CD4-positive, alpha-beta T cell (primary cell): ENCODE measurements at regions not wholly inside any gene's neighbourhood (a gene's known extent, or its start where the extent isn't known, plus 50 kb on each side); places are given as distances from the start of the nearest gene placed in this dataset.

Experiments used
- ATAC-seq: fragments of 200-7000 bp; cut with Tn5 transposase; one replicate; pipeline ENCODE4 v1.10.0; 2022; ENCODE audit warnings: mild to moderate bottlenecking; ENCODE audit not compliant: poor library complexity
- CTCF ChIA-PET: fragments of 350-600 bp; sonication (Branson Sonifier 250); formaldehyde crosslinking; loops from one replicate; lab custom pipeline; 2021; ENCODE audit warnings: antibody characterized with exemption, inconsistent platforms; lab: Charles Lee
- POLR2A ChIA-PET: fragments of 350-600 bp; sonication (Branson Sonifier 250); formaldehyde crosslinking; loops from one replicate; lab custom pipeline; 2021; ENCODE audit warnings: antibody characterized with exemption, inconsistent platforms; lab: Charles Lee
- DNase-seq, 14 experiments: peaks; one replicate each; pipeline ENCODE4 v3.0.0-alpha.2; 2013 to 2020; ENCODE audit warnings: mixed read lengths in 2 of 14
- H3K27ac ChIP-seq, 2 donors: one replicate each; pipeline versions ENCODE4 v1.5.1 to v1.7.0; 2013; ENCODE audit warnings: low read length in 2 of 2, low read depth in 1 of 2, mild to moderate bottlenecking in 1 of 2
- H3K27me3 ChIP-seq, 2 experiments: 1 replicate in 1 of 2; 2 replicates in 1 of 2; pipeline versions ENCODE4 v1.6.1 to v1.7.0; 2013; ENCODE audit warnings: low read length in 2 of 2, control low read depth in 1 of 2, mild to moderate bottlenecking in 1 of 2, moderate library complexity in 1 of 2; ENCODE audit not compliant: insufficient read depth in 2 of 2, control insufficient read depth in 1 of 2
- H3K36me3 ChIP-seq: one replicate; pipeline ENCODE4 v1.6.1; 2013; ENCODE audit warnings: low read length, control low read depth; ENCODE audit not compliant: insufficient read depth
- H3K4me1 ChIP-seq: one replicate; pipeline ENCODE4 v1.6.1; 2013; ENCODE audit warnings: low read length, control low read depth; ENCODE audit not compliant: insufficient read depth
- H3K4me3 ChIP-seq: one replicate; pipeline ENCODE4 v1.5.1; 2013; ENCODE audit warnings: mild to moderate bottlenecking, low read length, moderate library complexity
- H3K9me3 ChIP-seq, 2 experiments: 1 replicate in 1 of 2; 2 replicates in 1 of 2; pipeline versions ENCODE4 v1.6.1 to v1.7.0; 2013; ENCODE audit warnings: low read length in 2 of 2, mild to moderate bottlenecking in 2 of 2, control low read depth in 1 of 2, moderate library complexity in 1 of 2; ENCODE audit not compliant: control insufficient read depth in 1 of 2, insufficient read depth in 1 of 2
- H3K27ac Mint-ChIP-seq: one replicate; pipeline ENCODE4 v1.8.0; 2020; ENCODE audit warnings: mixed read lengths
- H3K27me3 Mint-ChIP-seq: one replicate; pipeline ENCODE4 v1.8.0; 2021; ENCODE audit warnings: mixed read lengths
- H3K36me3 Mint-ChIP-seq: one replicate; pipeline ENCODE4 v1.8.0; 2021; ENCODE audit warnings: low read depth, mixed read lengths
- H3K4me1 Mint-ChIP-seq: one replicate; pipeline ENCODE4 v1.8.0; 2021; ENCODE audit warnings: low read depth, mixed read lengths
- H3K4me3 Mint-ChIP-seq: one replicate; pipeline ENCODE4 v1.8.0; 2020; ENCODE audit warnings: mild to moderate bottlenecking, mixed read lengths
- H3K9me3 Mint-ChIP-seq: one replicate; pipeline ENCODE4 v1.8.0; 2020; ENCODE audit warnings: mixed read lengths
- intact Hi-C, 2 experiments: fragments of 100-400 bp; cut with DNase I in 1 of 2; cut with micrococcal nuclease in 1 of 2; formaldehyde crosslinking; loops; one replicate each; pipeline versions ENCODE4 v1.15.1 to v1.9.0; 2023 to 2025; cut with DNase I, micrococcal nuclease
- TF ChIP-seq, protein P1 (sequence below): fragments of 200-600 bp; IDR thresholded peaks from one replicate; pipeline ENCODE4 v1.8.0; 2022; ENCODE audit warnings: antibody characterized with exemption, mild to moderate bottlenecking

DNA sequence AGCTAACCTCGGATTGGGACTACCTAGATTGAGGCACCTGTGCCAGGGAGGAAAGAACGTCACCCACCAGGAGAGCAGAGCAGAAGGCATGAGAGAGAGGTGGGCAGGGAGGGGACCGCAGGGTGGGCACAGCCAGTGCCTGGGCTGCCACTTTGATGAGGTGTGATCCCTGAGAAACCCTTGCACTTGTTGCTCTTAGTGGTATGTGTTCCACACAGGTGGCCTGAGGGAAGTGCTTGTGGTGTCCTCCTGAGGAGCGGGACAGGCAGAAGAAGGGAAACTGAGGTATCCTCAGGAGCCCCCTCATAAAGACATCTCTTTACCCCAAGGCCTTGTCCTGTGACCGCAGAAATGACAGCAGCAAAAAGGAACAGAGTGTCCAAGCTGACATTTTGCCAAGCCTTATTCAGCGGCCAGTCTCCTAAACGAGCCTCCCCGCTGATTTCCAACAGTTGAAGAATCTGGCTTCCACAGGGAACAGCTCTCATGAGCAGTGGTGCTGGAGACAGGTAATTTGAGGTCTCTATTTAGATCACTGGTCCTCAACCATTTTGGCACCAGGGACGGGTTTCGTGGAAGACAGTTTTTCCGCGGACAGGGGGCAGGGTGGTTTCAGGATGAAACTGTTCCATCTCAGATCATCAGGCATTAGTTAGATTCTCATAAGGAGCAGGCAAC, 82.4 kb downstream of the FOXD1 start:
- ChIA-PET CTCF (no interaction called here), POLR2A (no interaction called here)
- no peaks in the 10 kb centered on the region for H3K36me3 Mint-ChIP-seq
- intact Hi-C loops, result no loop called here
- H3K4me1 ChIP-seq, result no peaks in the 10 kb centered on the region
- no peak overlapping the region for H3K27ac Mint-ChIP-seq
- H3K27me3 ChIP-seq, result peaks cover 7 to 24% of the 10 kb centered on the region in 2 experiments
- no peak for DNase-seq
- no peak for ATAC-seq
- TF ChIP-seq, protein P1, sequence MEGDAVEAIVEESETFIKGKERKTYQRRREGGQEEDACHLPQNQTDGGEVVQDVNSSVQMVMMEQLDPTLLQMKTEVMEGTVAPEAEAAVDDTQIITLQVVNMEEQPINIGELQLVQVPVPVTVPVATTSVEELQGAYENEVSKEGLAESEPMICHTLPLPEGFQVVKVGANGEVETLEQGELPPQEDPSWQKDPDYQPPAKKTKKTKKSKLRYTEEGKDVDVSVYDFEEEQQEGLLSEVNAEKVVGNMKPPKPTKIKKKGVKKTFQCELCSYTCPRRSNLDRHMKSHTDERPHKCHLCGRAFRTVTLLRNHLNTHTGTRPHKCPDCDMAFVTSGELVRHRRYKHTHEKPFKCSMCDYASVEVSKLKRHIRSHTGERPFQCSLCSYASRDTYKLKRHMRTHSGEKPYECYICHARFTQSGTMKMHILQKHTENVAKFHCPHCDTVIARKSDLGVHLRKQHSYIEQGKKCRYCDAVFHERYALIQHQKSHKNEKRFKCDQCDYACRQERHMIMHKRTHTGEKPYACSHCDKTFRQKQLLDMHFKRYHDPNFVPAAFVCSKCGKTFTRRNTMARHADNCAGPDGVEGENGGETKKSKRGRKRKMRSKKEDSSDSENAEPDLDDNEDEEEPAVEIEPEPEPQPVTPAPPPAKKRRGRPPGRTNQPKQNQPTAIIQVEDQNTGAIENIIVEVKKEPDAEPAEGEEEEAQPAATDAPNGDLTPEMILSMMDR, result no peak
- no peaks in the 10 kb centered on the region for H3K9me3 ChIP-seq
- H3K27ac ChIP-seq, result no peak overlapping the region
- no peaks in the 10 kb centered on the region for H3K9me3 Mint-ChIP-seq
- no peak overlapping the region for H3K4me3 Mint-ChIP-seq
- peaks cover 58% of the 10 kb centered on the region for H3K27me3 Mint-ChIP-seq
- H3K36me3 ChIP-seq, result no peaks in the 10 kb centered on the region
- H3K4me3 ChIP-seq, result no peak overlapping the region
- H3K4me1 Mint-ChIP-seq, result no peaks in the 10 kb centered on the region

DNA sequence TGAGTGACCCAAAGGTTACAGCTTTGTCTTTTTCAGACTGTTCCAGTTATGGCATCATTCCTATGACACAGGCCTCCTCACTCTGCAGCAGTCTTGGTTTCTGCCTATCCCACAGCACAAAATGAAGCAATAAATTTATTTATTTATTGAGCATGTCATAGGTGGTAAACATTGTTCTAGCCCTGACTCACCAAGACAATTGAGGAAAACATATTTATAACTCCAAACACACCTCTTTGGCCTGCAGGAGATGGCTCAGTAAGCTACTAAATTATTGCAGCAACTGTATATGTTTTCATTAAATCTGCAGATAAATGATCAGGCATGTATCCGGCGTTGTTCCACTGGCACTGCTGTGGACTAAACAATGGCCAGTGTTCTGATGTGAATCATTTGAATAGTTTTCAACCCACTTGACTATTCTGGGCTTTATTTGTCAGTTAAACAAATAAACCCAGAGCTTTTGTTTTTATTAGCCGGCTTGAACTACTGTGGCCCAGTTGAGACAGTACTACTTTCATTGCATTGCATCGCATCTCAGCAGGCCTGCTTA, 83.2 kb downstream of the FOXD1 start:
- Mint-ChIP-seq H3K27ac (no peak overlapping the region), H3K4me3 (no peak overlapping the region), H3K9me3 (no peaks in the 10 kb centered on the region), H3K27me3 (peaks cover 51% of the 10 kb centered on the region), H3K36me3 (no peaks in the 10 kb centered on the region), H3K4me1 (no peaks in the 10 kb centered on the region)
- Histone ChIP-seq H3K4me3 (no peak overlapping the region), H3K4me1 (no peaks in the 10 kb centered on the region), H3K36me3 (no peaks in the 10 kb centered on the region), H3K27me3 (peaks cover 4 to 19% of the 10 kb centered on the region in 2 experiments), H3K9me3 (no peaks in the 10 kb centered on the region), H3K27ac (no peak overlapping the region)
- ATAC-seq (no peak), DNase-seq (no peak)
- intact Hi-C loops, result no loop called here
- ChIA-PET CTCF (no interaction called here), POLR2A (no interaction called here)
- TF ChIP-seq, protein P1, result no peak

DNA sequence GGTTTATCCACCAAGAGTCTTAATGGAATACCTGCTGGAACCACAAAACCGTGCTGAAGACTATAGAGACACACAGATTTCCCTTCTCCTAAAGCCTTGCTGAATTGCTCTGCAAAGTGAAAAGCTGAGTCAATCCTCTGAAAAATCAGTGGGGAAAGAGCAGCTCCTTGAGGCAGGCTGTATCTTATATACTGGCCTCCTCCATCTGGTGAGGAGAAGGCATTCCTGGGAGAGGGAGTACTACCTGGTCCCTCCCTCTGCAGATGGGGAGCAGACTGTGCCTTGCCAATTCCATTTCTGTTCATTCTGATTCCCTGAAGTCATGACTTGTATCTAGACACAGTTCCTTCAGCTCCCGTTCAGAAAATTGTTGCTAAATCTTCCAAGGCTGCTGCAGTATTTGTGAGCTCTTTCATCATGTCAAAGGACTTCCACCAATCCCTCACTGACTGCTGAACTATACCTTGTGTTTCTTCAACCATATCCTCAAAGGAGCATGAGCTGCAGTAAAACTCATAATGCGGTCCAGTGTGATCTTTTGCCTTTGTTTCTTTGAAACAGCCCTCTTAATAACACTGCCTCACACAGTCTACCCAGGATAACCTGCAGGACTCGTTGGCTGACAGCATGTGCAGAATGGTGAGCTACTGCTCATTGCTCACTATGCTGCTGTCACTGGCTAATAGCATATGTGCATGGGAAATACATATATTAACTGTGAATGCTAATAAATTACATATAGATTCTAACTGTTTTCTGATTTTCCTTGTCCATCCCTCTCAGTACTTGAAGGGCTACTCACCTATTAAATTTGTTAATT, 84.5 kb downstream of the FOXD1 start:
- no peak for DNase-seq

More for the DNA sequence above, 84.5 kb downstream of the FOXD1 start:
- Mint-ChIP-seq H3K36me3 (no peaks in the 10 kb centered on the region), H3K4me1 (no peaks in the 10 kb centered on the region), H3K27ac (no peak overlapping the region), H3K4me3 (no peak overlapping the region), H3K27me3 (peaks cover 51% of the 10 kb centered on the region), H3K9me3 (no peaks in the 10 kb centered on the region)
- H3K27me3 ChIP-seq, result peaks cover 0 to 12% of the 10 kb centered on the region in 2 experiments
- TF ChIP-seq, protein P1, result no peak
- no peaks in the 10 kb centered on the region for H3K36me3 ChIP-seq
- H3K9me3 ChIP-seq, result no peaks in the 10 kb centered on the region
- no peak overlapping the region for H3K27ac ChIP-seq
- no peaks in the 10 kb centered on the region for H3K4me1 ChIP-seq
- no peak overlapping the region for H3K4me3 ChIP-seq
- ChIA-PET POLR2A (no interaction called here), CTCF (no interaction called here)
- no peak for ATAC-seq
- intact Hi-C loops, result no loop called here
